ENCODE measurements at regions not wholly inside any gene's neighbourhood (a gene's known extent, or its start where the extent isn't known, plus 50 kb on each side); places are given as distances from the start of the nearest gene placed in this dataset.

DNA sequence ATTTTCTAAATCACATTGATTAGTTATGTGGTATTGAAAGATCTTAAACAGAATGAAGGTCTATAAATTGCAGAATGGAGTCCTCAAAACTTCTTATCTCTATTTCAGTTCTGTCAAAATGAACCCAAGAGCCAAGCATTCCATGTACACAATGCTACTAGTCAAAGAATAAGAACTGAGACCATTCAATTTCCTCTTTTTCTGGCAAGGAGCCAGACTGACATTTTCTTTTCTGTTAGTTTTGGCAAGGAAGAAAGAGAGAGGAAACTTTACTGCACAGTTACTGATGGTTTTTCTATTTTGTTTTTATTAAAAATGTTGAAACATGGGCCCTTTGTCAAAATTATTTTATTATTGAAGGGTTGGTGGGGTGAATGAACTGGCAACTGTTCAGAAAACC is 181.8 kb upstream of the FERD3L start:
- no peak overlapping the region for H3K4me3 ChIP-seq (ENCODE audit: low read length)
- TF ChIP-seq, protein P1, sequence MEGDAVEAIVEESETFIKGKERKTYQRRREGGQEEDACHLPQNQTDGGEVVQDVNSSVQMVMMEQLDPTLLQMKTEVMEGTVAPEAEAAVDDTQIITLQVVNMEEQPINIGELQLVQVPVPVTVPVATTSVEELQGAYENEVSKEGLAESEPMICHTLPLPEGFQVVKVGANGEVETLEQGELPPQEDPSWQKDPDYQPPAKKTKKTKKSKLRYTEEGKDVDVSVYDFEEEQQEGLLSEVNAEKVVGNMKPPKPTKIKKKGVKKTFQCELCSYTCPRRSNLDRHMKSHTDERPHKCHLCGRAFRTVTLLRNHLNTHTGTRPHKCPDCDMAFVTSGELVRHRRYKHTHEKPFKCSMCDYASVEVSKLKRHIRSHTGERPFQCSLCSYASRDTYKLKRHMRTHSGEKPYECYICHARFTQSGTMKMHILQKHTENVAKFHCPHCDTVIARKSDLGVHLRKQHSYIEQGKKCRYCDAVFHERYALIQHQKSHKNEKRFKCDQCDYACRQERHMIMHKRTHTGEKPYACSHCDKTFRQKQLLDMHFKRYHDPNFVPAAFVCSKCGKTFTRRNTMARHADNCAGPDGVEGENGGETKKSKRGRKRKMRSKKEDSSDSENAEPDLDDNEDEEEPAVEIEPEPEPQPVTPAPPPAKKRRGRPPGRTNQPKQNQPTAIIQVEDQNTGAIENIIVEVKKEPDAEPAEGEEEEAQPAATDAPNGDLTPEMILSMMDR (conservative IDR thresholded peaks at IDR 0.05; ENCODE audit: low read depth, low read length) = no peak
- peak; percentile 16 for DNase-seq (ENCODE audit: low read depth)

DNA sequence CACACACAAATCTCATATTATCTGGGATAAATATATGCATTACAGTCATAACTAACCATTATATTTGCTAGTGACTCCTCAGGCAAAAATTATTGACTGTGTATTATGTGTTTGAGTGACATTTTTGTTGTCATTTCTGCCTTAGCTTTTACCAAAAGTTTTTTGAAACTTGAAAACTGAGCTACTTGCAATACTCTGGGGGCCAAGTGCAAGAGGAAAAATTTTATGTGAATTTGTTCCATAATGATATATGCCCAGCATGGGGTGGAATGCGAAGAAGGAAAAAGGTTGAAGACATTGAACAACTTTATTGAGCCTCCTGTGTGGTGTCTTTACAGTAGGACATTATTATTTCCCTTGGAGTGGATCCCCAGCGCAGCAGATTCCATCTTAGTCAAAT is 176.8 kb upstream of the FERD3L start:
- DNase-seq (ENCODE audit: low read depth) = no peak
- no peak overlapping the region for H3K4me3 ChIP-seq (ENCODE audit: low read length)
- TF ChIP-seq, protein P1 (conservative IDR thresholded peaks at IDR 0.05; ENCODE audit: low read depth, low read length) = no peak

DNA sequence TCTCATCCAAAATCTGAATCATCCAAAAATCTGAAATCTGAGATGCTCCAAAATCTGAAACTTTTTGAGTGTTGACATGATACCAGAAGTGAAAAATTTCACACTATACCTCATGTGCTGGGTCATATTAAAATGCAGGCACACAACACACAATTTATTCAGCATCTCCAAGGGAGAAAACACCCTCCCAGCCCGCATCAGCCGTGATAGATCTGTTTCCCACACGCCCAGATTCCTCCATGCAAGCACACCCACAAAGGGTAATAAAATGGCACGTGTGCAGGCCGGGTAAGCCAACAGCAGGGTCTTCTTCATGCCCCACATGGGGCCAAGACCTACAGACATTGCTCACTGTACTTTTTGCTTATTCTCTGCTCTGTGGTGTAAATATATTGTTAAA is 173.1 kb upstream of the FERD3L start:
- TF ChIP-seq, protein P1 (conservative IDR thresholded peaks at IDR 0.05; ENCODE audit: low read depth, low read length) = no peak
- H3K4me3 ChIP-seq (ENCODE audit: low read length) = no peak overlapping the region
- DNase-seq (ENCODE audit: low read depth) = no peak

DNA sequence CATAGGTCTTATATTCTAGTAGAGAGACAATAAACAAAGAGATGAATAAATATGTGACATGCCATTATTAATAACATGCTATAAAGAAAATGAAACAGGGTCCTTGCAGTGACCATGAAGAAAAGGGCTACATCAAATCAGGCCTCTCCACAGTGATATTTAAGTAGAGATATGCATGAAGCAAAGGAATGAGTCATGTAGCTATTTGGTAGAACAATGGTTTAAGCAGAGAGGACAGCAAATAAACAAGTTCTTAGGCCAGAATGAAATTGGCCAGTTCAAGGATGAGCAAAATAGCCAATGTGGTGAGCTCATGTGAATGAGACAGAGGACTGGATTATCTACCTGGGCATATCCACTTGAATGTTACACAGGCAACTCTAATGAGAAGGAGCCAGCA is 172.2 kb upstream of the FERD3L start:
- H3K4me3 ChIP-seq (ENCODE audit: low read length) = no peak overlapping the region
- no peak for DNase-seq (ENCODE audit: low read depth)
- TF ChIP-seq, protein P1 (conservative IDR thresholded peaks at IDR 0.05; ENCODE audit: low read depth, low read length) = no peak

DNA sequence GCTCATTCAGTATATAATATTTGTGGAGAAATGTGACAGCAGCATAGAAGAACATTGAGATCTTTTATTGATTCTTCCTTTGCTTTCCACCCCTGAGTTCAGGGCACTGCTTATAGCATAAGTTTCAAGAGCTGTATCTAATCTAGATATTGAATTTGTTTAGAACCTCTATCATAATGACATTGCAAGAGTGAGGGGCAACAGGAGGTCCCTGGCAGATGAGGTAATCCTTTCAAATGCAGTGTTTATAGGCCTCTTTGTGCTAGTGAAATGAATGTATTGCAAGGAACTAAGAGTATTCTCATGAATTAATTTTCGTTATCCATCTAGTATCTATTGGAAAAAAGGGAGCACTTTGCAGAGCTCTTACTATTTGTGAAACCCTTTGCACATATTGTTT is 167.2 kb upstream of the FERD3L start:
- no peak overlapping the region for H3K4me3 ChIP-seq (ENCODE audit: low read length)
- TF ChIP-seq, protein P1 (conservative IDR thresholded peaks at IDR 0.05; ENCODE audit: low read depth, low read length) = no peak
- no peak for DNase-seq (ENCODE audit: low read depth)

DNA sequence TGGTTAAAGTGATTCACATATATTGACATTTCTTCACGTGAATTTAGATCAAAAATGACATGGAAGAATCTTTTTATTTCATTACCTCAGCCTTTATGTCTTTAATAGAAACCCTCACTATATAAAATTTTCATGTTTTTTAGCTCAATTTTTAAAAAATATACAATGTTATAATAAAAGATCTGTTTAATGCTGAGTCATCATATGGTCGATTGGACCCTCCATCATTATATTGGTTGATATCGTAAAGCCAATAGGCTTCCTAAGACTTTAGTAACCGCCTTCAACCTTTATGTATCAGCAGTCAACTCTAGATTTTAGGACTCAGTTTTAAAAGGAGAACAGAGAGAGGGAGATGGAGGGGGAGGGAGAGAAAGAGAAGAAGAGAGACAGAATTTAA is 162.3 kb upstream of the FERD3L start:
- H3K4me3 ChIP-seq (ENCODE audit: low read length) = no peak overlapping the region
- TF ChIP-seq, protein P1 (conservative IDR thresholded peaks at IDR 0.05; ENCODE audit: low read depth, low read length) = no peak
- DNase-seq (ENCODE audit: low read depth) = no peak

DNA sequence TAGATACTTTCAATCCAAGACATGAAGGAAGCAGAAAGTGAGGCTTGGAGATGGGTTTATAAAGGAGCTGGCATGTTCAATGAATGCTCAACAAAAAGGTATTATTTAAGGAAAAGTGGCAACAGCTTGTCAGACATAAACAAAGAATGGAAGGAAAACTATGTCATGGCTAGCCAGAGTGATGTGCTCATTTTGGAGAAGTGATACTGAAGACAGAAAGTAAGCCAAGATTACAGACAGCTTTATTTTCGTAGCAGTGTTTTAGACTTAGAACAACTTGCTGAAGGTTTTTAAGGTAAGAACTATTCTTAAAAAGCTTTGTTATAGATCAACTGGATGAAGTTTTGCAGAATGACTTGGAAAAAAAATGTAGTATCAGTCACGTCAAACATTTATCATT is 160.5 kb upstream of the FERD3L start:
- DNase-seq (ENCODE audit: low read depth) = no peak
- TF ChIP-seq, protein P1 (conservative IDR thresholded peaks at IDR 0.05; ENCODE audit: low read depth, low read length) = no peak
- no peak overlapping the region for H3K4me3 ChIP-seq (ENCODE audit: low read length)

Data from retinal pigment epithelial cell (primary cell).